Right lobe of liver (tissue), 6 donors: ENCODE measurements at regions not wholly inside any gene's neighbourhood (a gene's known extent, or its start where the extent isn't known, plus 50 kb on each side); places are given as distances from the start of the nearest gene placed in this dataset.

Experiments used
- ATAC-seq, 4 donors: fragments of 200-7000 bp; cut with Tn5 transposase; one replicate each; pipeline ENCODE4 v1.9.1; 2020; ENCODE audit warnings: mild to moderate bottlenecking in 4 of 4, moderate library complexity in 4 of 4
- DNase-seq, 3 donors: peaks; one replicate each; pipeline ENCODE4 v3.0.0-alpha.2; 2020
- H3K27ac ChIP-seq, 3 donors: fragments of 200-600 bp; one replicate each; pipeline ENCODE4 v1.8.0; 2022
- H3K27me3 ChIP-seq, 2 donors: fragments of 200-600 bp; one replicate each; pipeline ENCODE4 v1.8.0; 2022
- H3K36me3 ChIP-seq, 4 donors: fragments of 200-600 bp; sonication (generic) in 1 of 4; one replicate each; pipeline versions ENCODE4 v1.5.1 to v1.8.0; 2017 to 2022; ENCODE audit warnings: control low read depth in 1 of 4
- H3K4me1 ChIP-seq, 4 donors: fragments of 200-600 bp; sonication (generic) in 1 of 4; one replicate each; pipeline versions ENCODE4 v1.5.1 to v1.8.0; 2017 to 2022; ENCODE audit warnings: control low read depth in 1 of 4
- H3K4me3 ChIP-seq, 3 donors: fragments of 200-600 bp; one replicate each; pipeline ENCODE4 v1.8.0; 2022
- H3K9me3 ChIP-seq, 4 donors: fragments of 200-600 bp; sonication (generic) in 1 of 4; one replicate each; pipeline versions ENCODE4 v1.5.1 to v1.8.0; 2017 to 2022; ENCODE audit warnings: control low read depth in 1 of 4
- POLR2A ChIP-seq: fragments of 450-650 bp; IDR thresholded peaks from one replicate; pipeline ENCODE4 v1.6.1; 2017; ENCODE audit warnings: antibody characterized with exemption, mild to moderate bottlenecking
- WGBS: methylation state at CpG from one replicate; pipeline ENCODE4 v1.1.6; 2018; ENCODE audit warnings: low coverage, low lambda C conversion rate; ENCODE audit not compliant: insufficient coverage; ENCODE audit errors: missing lambda C conversion rate; 5-methylcytosine and 5-hydroxymethylcytosine counted together
- intact Hi-C, 2 donors: fragments of 100-400 bp; cut with DNase I; formaldehyde crosslinking; loops; one replicate each; pipeline versions ENCODE4 v1.11.2 to v1.14.1; 2022
- TF ChIP-seq, protein P1 (sequence below), 4 donors: fragments of 200-600 bp in 3 of 4; fragments of 450-650 bp in 1 of 4; IDR thresholded peaks; one replicate each; pipeline versions ENCODE4 v1.5.1 to v1.8.0; 2016 to 2022; ENCODE audit warnings: antibody characterized with exemption in 4 of 4, mild to moderate bottlenecking in 2 of 4
- donor health status: DM: no; HTN: yes; CAD: no.
- donor health status: DM: no; HTN: no; CAD: no.
- donor health status: DM: no; HTN: no; CAD: no.
- donor health status: DM: no; HTN: yes; CAD: no.
- donor health status: DM: no; HTN: yes; CAD: no.

GRCh38 chr14:61618448-61618847 is 76.9 kb upstream of the HIF1A start:
- ATAC-seq (no peak), DNase-seq (no peak)
- Histone ChIP-seq H3K27me3 (no peaks in the 10 kb centered on the region), H3K4me1 (no peaks in the 10 kb centered on the region), H3K4me3 (no peak overlapping the region), H3K36me3 (no peaks in the 10 kb centered on the region), H3K9me3 (no peaks in the 10 kb centered on the region), H3K27ac (no peak overlapping the region)
- no peak for TF ChIP-seq POLR2A
- TF ChIP-seq, protein P1, sequence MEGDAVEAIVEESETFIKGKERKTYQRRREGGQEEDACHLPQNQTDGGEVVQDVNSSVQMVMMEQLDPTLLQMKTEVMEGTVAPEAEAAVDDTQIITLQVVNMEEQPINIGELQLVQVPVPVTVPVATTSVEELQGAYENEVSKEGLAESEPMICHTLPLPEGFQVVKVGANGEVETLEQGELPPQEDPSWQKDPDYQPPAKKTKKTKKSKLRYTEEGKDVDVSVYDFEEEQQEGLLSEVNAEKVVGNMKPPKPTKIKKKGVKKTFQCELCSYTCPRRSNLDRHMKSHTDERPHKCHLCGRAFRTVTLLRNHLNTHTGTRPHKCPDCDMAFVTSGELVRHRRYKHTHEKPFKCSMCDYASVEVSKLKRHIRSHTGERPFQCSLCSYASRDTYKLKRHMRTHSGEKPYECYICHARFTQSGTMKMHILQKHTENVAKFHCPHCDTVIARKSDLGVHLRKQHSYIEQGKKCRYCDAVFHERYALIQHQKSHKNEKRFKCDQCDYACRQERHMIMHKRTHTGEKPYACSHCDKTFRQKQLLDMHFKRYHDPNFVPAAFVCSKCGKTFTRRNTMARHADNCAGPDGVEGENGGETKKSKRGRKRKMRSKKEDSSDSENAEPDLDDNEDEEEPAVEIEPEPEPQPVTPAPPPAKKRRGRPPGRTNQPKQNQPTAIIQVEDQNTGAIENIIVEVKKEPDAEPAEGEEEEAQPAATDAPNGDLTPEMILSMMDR (IDR thresholded peaks at IDR 0.05), result no peak
- 61% methylated on average over 5 of the region's 5 CpGs for WGBS
- intact Hi-C loops, result no loop called here

GRCh38 chr14:61619494-61619893 is 75.8 kb upstream of the HIF1A start:
- TF ChIP-seq POLR2A, result no peak
- TF ChIP-seq, protein P1 (IDR thresholded peaks at IDR 0.05), result no peak
- H3K9me3 ChIP-seq, result no peaks in the 10 kb centered on the region
- no peaks in the 10 kb centered on the region for H3K4me1 ChIP-seq
- no peaks in the 10 kb centered on the region for H3K36me3 ChIP-seq
- H3K27ac ChIP-seq, result no peak overlapping the region
- no peak overlapping the region for H3K4me3 ChIP-seq
- no peak for DNase-seq
- 69% methylated on average over 4 of the region's 4 CpGs for WGBS
- ATAC-seq, result no peak
- no peaks in the 10 kb centered on the region for H3K27me3 ChIP-seq
- intact Hi-C loops, result no loop called here

GRCh38 chr14:61620130-61620946 is 75.0 kb upstream of the HIF1A start:
- Histone ChIP-seq H3K36me3 (no peaks in the 10 kb centered on the region), H3K27me3 (no peaks in the 10 kb centered on the region), H3K4me1 (no peaks in the 10 kb centered on the region), H3K4me3 (no peak overlapping the region), H3K9me3 (no peaks in the 10 kb centered on the region), H3K27ac (no peak overlapping the region)
- no peak for DNase-seq
- no peak for TF ChIP-seq POLR2A
- TF ChIP-seq, protein P1 (IDR thresholded peaks at IDR 0.05), result no peak
- intact Hi-C loops, result no loop called here
- 62% methylated on average over 6 of the region's 6 CpGs for WGBS
- peak in 1 of 4 donors; percentile 52 for ATAC-seq

GRCh38 chr14:61621444-61621843 is 73.9 kb upstream of the HIF1A start:
- ATAC-seq (no peak), DNase-seq (no peak)
- H3K4me3 ChIP-seq, result no peak overlapping the region
- intact Hi-C loops, result no loop called here
- H3K9me3 ChIP-seq, result no peaks in the 10 kb centered on the region
- no peak overlapping the region for H3K27ac ChIP-seq
- H3K4me1 ChIP-seq, result no peaks in the 10 kb centered on the region
- WGBS, result 59% methylated on average over 6 of the region's 7 CpGs
- H3K27me3 ChIP-seq, result no peaks in the 10 kb centered on the region
- no peaks in the 10 kb centered on the region for H3K36me3 ChIP-seq
- TF ChIP-seq POLR2A, result no peak
- TF ChIP-seq, protein P1 (IDR thresholded peaks at IDR 0.05), result no peak
